Fibroblast of mammary gland (primary cell): ENCODE measurements at regions not wholly inside any gene's neighbourhood (a gene's known extent, or its start where the extent isn't known, plus 50 kb on each side); places are given as distances from the start of the nearest gene placed in this dataset.

ENCODE experiments used
- DNase-seq: peaks from one replicate; pipeline ENCODE4 v3.0.0-alpha.2; 2010; ENCODE audit warnings: low read depth
- H3K4me3 ChIP-seq: 2 replicates; pipeline ENCODE4 v1.5.1; 2011; ENCODE audit warnings: low read depth, mild to moderate bottlenecking, low read length, moderate library complexity; ENCODE audit not compliant: control insufficient read depth
- CTCF ChIP-seq: conservative IDR thresholded peaks from 2 replicates; pipeline ENCODE4 v1.5.1; 2011; ENCODE audit warnings: low read depth, low read length, inconsistent platforms; ENCODE audit not compliant: control insufficient read depth, insufficient read depth

- H3K4me3 ChIP-seq: no peak overlapping the region
- no peak for TF ChIP-seq CTCF
- DNase-seq: no peak
Measured at GRCh38 chr1:29638281-29638680, 402.0 kb downstream of the PTPRU start.

GRCh38 chr1:29636936-29637335 lies 400.6 kb downstream of the PTPRU start:
- DNase-seq: no peak
- no peak overlapping the region for H3K4me3 ChIP-seq
- no peak for TF ChIP-seq CTCF

- no peak for TF ChIP-seq CTCF
- H3K4me3 ChIP-seq: no peak overlapping the region
- no peak for DNase-seq
Measured at GRCh38 chr1:29635501-29636263, 399.4 kb downstream of the PTPRU start.

GRCh38 chr1:29634746-29635335 lies 398.5 kb downstream of the PTPRU start:
- DNase-seq: no peak
- H3K4me3 ChIP-seq: no peak overlapping the region
- no peak for TF ChIP-seq CTCF

GRCh38 chr1:29634324-29634723 lies 398.0 kb downstream of the PTPRU start:
- no peak for TF ChIP-seq CTCF
- no peak overlapping the region for H3K4me3 ChIP-seq
- no peak for DNase-seq

GRCh38 chr1:29633771-29634170 lies 397.4 kb downstream of the PTPRU start:
- DNase-seq: no peak
- TF ChIP-seq CTCF: no peak
- no peak overlapping the region for H3K4me3 ChIP-seq
